Endothelial cell of umbilical vein (primary cell): ENCODE measurements at regions not wholly inside any gene's neighbourhood (a gene's known extent, or its start where the extent isn't known, plus 50 kb on each side); places are given as distances from the start of the nearest gene placed in this dataset.
A peak's percentile ranks its signal among the peaks of the same experiment; 100 is the strongest.

ENCODE experiments used
- BruUV-seq: library from RNA; stranded (reverse); fragments of 400-500 nt; replicated peaks from 2 replicates; lab custom pipeline; 2021; lab: Mats Ljungman, UMichigan
- CTCF ChIA-PET: fragments of 300-600, 350-600 bp; sonication (Branson Sonifier 250); formaldehyde crosslinking; loops from one replicate; lab custom pipeline; 2021; ENCODE audit warnings: antibody characterized with exemption, inconsistent platforms; lab: Charles Lee
- POLR2A ChIA-PET: fragments of 300-600, 350-600 bp; sonication (Branson Sonifier 250); formaldehyde crosslinking; loops from one replicate; lab custom pipeline; 2021; ENCODE audit warnings: antibody characterized with exemption, inconsistent platforms; lab: Charles Lee
- DNase-seq: peaks from one replicate; pipeline ENCODE4 v3.0.0-alpha.2; 2011; ENCODE audit warnings: low read depth, low spot score
- FAIRE-seq: peaks from 2 replicates; lab custom pipeline; 2011; peaks lifted over from hg19 to GRCh38; lab: Jason Lieb, UNC
- H2AFZ ChIP-seq: 2 replicates; pipeline ENCODE4 v1.6.0; 2012; ENCODE audit warnings: low read depth, low read length, control low read depth, inconsistent platforms
- H3K27ac ChIP-seq: 2 replicates; pipeline ENCODE4 v1.5.1; 2011; ENCODE audit warnings: low read depth, mild to moderate bottlenecking, control low read depth, low read length, moderate library complexity; ENCODE audit not compliant: insufficient read depth
- H3K27me3 ChIP-seq, 2 experiments: 2 replicates each; pipeline versions ENCODE4 v1.6.0 to v1.6.1; 2011; ENCODE audit warnings: low read length in 2 of 2, mixed read lengths in 1 of 2; ENCODE audit not compliant: control insufficient read depth in 2 of 2, insufficient read depth in 2 of 2
- H3K36me3 ChIP-seq, 2 experiments: 2 replicates in 1 of 2; 3 replicates in 1 of 2; pipeline ENCODE4 v1.5.1; 2011; ENCODE audit warnings: low read length in 2 of 2, mild to moderate bottlenecking in 1 of 2, moderate library complexity in 1 of 2; ENCODE audit not compliant: control insufficient read depth in 2 of 2, insufficient read depth in 2 of 2; ENCODE audit errors: extremely low read depth in 1 of 2
- H3K4me1 ChIP-seq: 3 replicates; pipeline ENCODE4 v1.5.1; 2011; ENCODE audit warnings: mild to moderate bottlenecking, low read length; ENCODE audit not compliant: control insufficient read depth, insufficient read depth; ENCODE audit errors: extremely low read depth
- H3K4me2 ChIP-seq: 2 replicates; pipeline ENCODE4 v1.6.1; 2011; ENCODE audit warnings: low read length, control low read depth, mixed read lengths; ENCODE audit not compliant: insufficient read depth
- H3K4me3 ChIP-seq, 3 experiments: fragments of 200-600 bp in 1 of 3; sonication (generic), shearing (Covaris generic) in 1 of 3; replicated peaks in 1 of 3; 2 replicates each; pipeline ENCODE4 v1.5.1; 2011 to 2016; ENCODE audit warnings: control low read depth in 3 of 3, low read length in 3 of 3, mild to moderate bottlenecking in 2 of 3, inconsistent platforms in 1 of 3, low read depth in 1 of 3, moderate library complexity in 1 of 3; ENCODE audit not compliant: insufficient read depth in 1 of 3
- H3K79me2 ChIP-seq: 2 replicates; pipeline ENCODE4 v1.6.0; 2012; ENCODE audit warnings: low read length, inconsistent platforms; ENCODE audit not compliant: control insufficient read depth, insufficient read depth
- H3K9ac ChIP-seq: replicated peaks from 2 replicates; pipeline ENCODE3; 2011; ENCODE audit warnings: low read length, control low read depth; ENCODE audit not compliant: insufficient read depth; ENCODE audit errors: extremely low read depth
- H3K9me1 ChIP-seq: replicated peaks from 3 replicates; pipeline ENCODE4 v1.6.0; 2011; ENCODE audit warnings: mild to moderate bottlenecking, low read length; ENCODE audit not compliant: control insufficient read depth, insufficient read depth; ENCODE audit errors: extremely low read depth
- H3K9me3 ChIP-seq: replicated peaks from 2 replicates; pipeline ENCODE4 v1.5.1; 2012; ENCODE audit warnings: low read length, inconsistent platforms; ENCODE audit not compliant: control insufficient read depth, insufficient read depth
- H4K20me1 ChIP-seq: replicated peaks from 2 replicates; pipeline ENCODE3; 2011; ENCODE audit warnings: mild to moderate bottlenecking, low read length; ENCODE audit not compliant: control insufficient read depth, insufficient read depth; ENCODE audit errors: extremely low read depth
- EZH2 ChIP-seq: IDR thresholded peaks from 2 replicates; pipeline ENCODE4 v1.6.1; 2012; ENCODE audit warnings: borderline replicate concordance, low read depth, mild to moderate bottlenecking, moderate library complexity, low read length, inconsistent platforms; ENCODE audit not compliant: severe bottlenecking
- FOS ChIP-seq: IDR thresholded peaks from 2 replicates; pipeline ENCODE4 v1.6.1; 2011; ENCODE audit warnings: mild to moderate bottlenecking, low read length, moderate library complexity, borderline replicate concordance; ENCODE audit not compliant: insufficient read depth
- GATA2 ChIP-seq: IDR thresholded peaks from 2 replicates; pipeline ENCODE4 v1.7.0; 2011; ENCODE audit warnings: low read depth, mild to moderate bottlenecking, moderate library complexity, mixed read lengths, low read length; ENCODE audit not compliant: insufficient read length, insufficient read depth
- JUN ChIP-seq: IDR thresholded peaks from 2 replicates; pipeline ENCODE4 v1.6.1; 2011; ENCODE audit warnings: borderline replicate concordance, low read depth; ENCODE audit not compliant: insufficient read length, insufficient read depth
- MYC ChIP-seq: IDR thresholded peaks from one replicate; pipeline ENCODE4 v1.6.1; 2011; ENCODE audit warnings: mild to moderate bottlenecking, low read depth, low read length
- POLR2A ChIP-seq: IDR thresholded peaks from 2 replicates; pipeline ENCODE4 v1.6.1; 2012; ENCODE audit warnings: low read depth, mild to moderate bottlenecking, control low read depth, low read length
- POLR2AphosphoS5 ChIP-seq: IDR thresholded peaks from 2 replicates; pipeline ENCODE4 v1.6.1; 2012; ENCODE audit warnings: low read depth, mild to moderate bottlenecking, control low read depth, low read length, moderate library complexity; ENCODE audit not compliant: insufficient read depth
- dilution Hi-C: fragments of 300-500 bp; cut with MboI; formaldehyde crosslinking; loops from one replicate; pipeline ENCODE4 v1.15.0; 2019; ENCODE audit warnings: low sequenced_read_pairs; ENCODE audit not compliant: extremely low pct_ligation_motif_present
- intact Hi-C: fragments of 100-400 bp; cut with micrococcal nuclease; formaldehyde crosslinking; loops from one replicate; pipeline ENCODE4 v1.10.0; 2022
- TF ChIP-seq, protein P1 (sequence below): IDR thresholded peaks from 2 replicates; pipeline ENCODE4 v1.6.1; 2011; ENCODE audit not compliant: insufficient read depth, insufficient read length

DNA sequence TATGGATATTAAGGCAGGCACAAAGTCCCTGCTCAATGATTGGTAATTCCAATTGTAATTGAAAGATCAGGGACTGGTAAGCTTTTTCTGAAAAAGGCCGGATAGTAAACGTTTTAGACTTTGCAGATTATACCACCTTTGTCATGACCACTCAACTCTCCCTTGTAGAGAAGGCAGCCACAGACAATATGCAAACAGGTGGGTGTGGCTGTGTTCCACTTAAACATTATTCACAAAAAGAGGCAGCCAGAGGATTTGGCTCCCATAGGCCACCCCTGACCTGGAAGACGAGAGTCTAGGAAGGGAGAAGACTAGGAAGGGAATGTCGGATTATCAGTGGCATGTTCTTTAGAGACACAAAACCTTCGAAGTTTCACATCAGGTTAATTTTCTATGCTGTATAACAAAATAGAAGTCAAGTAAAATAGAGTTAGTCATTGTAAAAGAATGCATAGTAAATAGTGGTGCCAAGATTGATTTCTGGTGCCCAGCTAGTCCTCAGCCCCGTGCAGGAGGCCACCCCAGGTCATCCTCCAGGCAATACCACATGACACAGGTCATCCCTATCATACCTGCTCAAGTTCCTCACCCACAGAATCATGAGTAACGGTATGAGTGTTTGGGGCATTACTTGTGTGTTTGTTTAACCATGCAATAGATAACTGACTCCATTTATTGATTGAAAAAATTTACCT, 193.8 kb downstream of the PLPP4 start:
- ChIA-PET CTCF (interaction anchor here (0.7 to 1.5 kb wide), 4 partner anchors 9 to 228 kb away, joined by 3 to 10 read pairs (median 5); no protein-coding TSS in a partner anchor), POLR2A (interaction anchor here (1.3 kb wide), 1 partner anchor 9 kb away, joined by 4 read pairs; no protein-coding TSS in a partner anchor)
- Histone ChIP-seq H3K4me3 (no peak overlapping the region), H3K9ac (no peak overlapping the region), H3K36me3 (no peaks in the 10 kb centered on the region), H3K9me3 (no peaks in the 10 kb centered on the region), H3K79me2 (no peaks in the 10 kb centered on the region), H3K4me1 (peaks cover 9% of the 10 kb centered on the region), H3K4me2 (peak overlapping the region; percentile 59), H2AFZ (peak overlapping the region; percentile 34), H4K20me1 (no peaks in the 10 kb centered on the region), H3K27ac (peak overlapping the region; percentile 32), H3K9me1 (no peaks in the 10 kb centered on the region), H3K27me3 (no peaks in the 10 kb centered on the region)
- intact Hi-C loops (loop anchor here (1.0 to 5.0 kb wide), 2 partner anchors 228 to 429 kb away; no protein-coding TSS in a partner anchor), dilution Hi-C loops (no loop called here)
- no TSS peak for BruUV-seq
- FAIRE-seq, result peak; percentile 66
- peak; percentile 73 for DNase-seq
- peak; percentile 46 for TF ChIP-seq FOS
- TF ChIP-seq, protein P1, sequence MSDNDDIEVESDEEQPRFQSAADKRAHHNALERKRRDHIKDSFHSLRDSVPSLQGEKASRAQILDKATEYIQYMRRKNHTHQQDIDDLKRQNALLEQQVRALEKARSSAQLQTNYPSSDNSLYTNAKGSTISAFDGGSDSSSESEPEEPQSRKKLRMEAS, result no peak
- no peak for TF ChIP-seq POLR2AphosphoS5
- TF ChIP-seq POLR2A, result no peak
- TF ChIP-seq JUN, result peak; percentile 43
- TF ChIP-seq MYC, result no peak
- no peak for TF ChIP-seq EZH2
- TF ChIP-seq GATA2, result peak; percentile 82
